Panc1 (cell line): ENCODE measurements at regions not wholly inside any gene's neighbourhood (a gene's known extent, or its start where the extent isn't known, plus 50 kb on each side); places are given as distances from the start of the nearest gene placed in this dataset.

Experiments used
- ATAC-seq: fragments of 200-7000 bp; cut with Tn5 transposase; 2 replicates; pipeline ENCODE4 v1.9.1; 2020; ENCODE audit warnings: mild to moderate bottlenecking, moderate library complexity
- BruUV-seq: library from RNA; stranded (reverse); fragments of 400-500 nt; replicated peaks from 2 replicates; lab custom pipeline; 2021; lab: Mats Ljungman, UMichigan
- CTCF ChIA-PET: fragments of 300-600 bp; sonication (Branson Sonifier 250); formaldehyde crosslinking; loops from one replicate; lab custom pipeline; 2022; ENCODE audit warnings: antibody characterized with exemption; lab: Charles Lee
- POLR2A ChIA-PET: fragments of 300-600 bp; sonication (Branson Sonifier 250); formaldehyde crosslinking; loops from one replicate; lab custom pipeline; 2022; ENCODE audit warnings: antibody characterized with exemption; lab: Charles Lee
- DNase-seq: peaks from one replicate; pipeline ENCODE4 v3.0.0-alpha.2; 2010; ENCODE audit warnings: low read depth, low spot score
- H3K27ac ChIP-seq: 2 replicates; pipeline ENCODE4 v1.5.1; 2011; ENCODE audit warnings: mild to moderate bottlenecking, low read length, inconsistent platforms
- H3K27me3 ChIP-seq: fragments of 200-500 bp; sonication (Bioruptor generic); 2 replicates; pipeline ENCODE4 v1.6.0; 2014; ENCODE audit warnings: low read length, inconsistent platforms; ENCODE audit not compliant: control insufficient read depth, insufficient read depth
- H3K36me3 ChIP-seq: fragments of 200-500 bp; sonication (Bioruptor generic); 2 replicates; pipeline ENCODE4 v1.5.1; 2014; ENCODE audit warnings: inconsistent platforms, mild to moderate bottlenecking, low read length, moderate library complexity; ENCODE audit not compliant: control insufficient read depth, insufficient read depth
- H3K4me1 ChIP-seq: 2 replicates; pipeline ENCODE4 v1.5.1; 2011; ENCODE audit warnings: inconsistent platforms, mild to moderate bottlenecking, low read length, moderate library complexity; ENCODE audit not compliant: control insufficient read depth, insufficient read depth
- H3K4me3 ChIP-seq, 2 experiments: 2 replicates each; pipeline ENCODE4 v1.5.1; 2011 to 2012; ENCODE audit warnings: low read depth in 2 of 2, low read length in 2 of 2, mild to moderate bottlenecking in 2 of 2, inconsistent platforms in 1 of 2, moderate library complexity in 1 of 2
- H3K9me3 ChIP-seq: fragments of 200-500 bp; sonication (Bioruptor generic); 2 replicates; pipeline ENCODE4 v1.5.1; 2014; ENCODE audit warnings: low read depth, mild to moderate bottlenecking, inconsistent platforms, low read length, moderate library complexity; ENCODE audit not compliant: control insufficient read depth, insufficient read depth
- POLR2AphosphoS5 ChIP-seq: IDR thresholded peaks from 2 replicates; pipeline ENCODE4 v1.6.1; 2012; ENCODE audit warnings: mild to moderate bottlenecking, low read depth, low read length, moderate library complexity
- REST ChIP-seq, 2 experiments: IDR thresholded peaks; 2 replicates each; pipeline ENCODE4 v1.6.1; 2011 to 2012; ENCODE audit warnings: low read depth in 2 of 2, control low read depth in 1 of 2, low read length in 1 of 2, mild to moderate bottlenecking in 1 of 2, moderate library complexity in 1 of 2; ENCODE audit not compliant: insufficient read depth in 1 of 2
- SIN3A ChIP-seq: IDR thresholded peaks from 2 replicates; pipeline ENCODE4 v1.6.1; 2012; ENCODE audit warnings: low read depth, mild to moderate bottlenecking, low read length, moderate library complexity, borderline replicate concordance; ENCODE audit not compliant: insufficient read depth
- TCF7L2 ChIP-seq: IDR thresholded peaks from 2 replicates; pipeline ENCODE4 v1.6.1; 2011; ENCODE audit warnings: mild to moderate bottlenecking, low read depth, low read length, inconsistent platforms
- in situ Hi-C: cut with HindIII; loops from 2 replicates; pipeline ENCODE4 v1.10.0; 2016; ENCODE audit warnings: low sequenced_read_pairs, low pct_unique_long_range_greater_than_20kb
- intact Hi-C: fragments of 100-400 bp; cut with micrococcal nuclease; formaldehyde crosslinking; loops from one replicate; pipeline ENCODE4 v1.10.0; 2022; ENCODE audit not compliant: unreplicated experiment
- TF ChIP-seq, protein P1 (sequence below): fragments of 450-650 bp; IDR thresholded peaks from 2 replicates; pipeline ENCODE4 v1.5.1; 2017; ENCODE audit warnings: mild to moderate bottlenecking

DNA sequence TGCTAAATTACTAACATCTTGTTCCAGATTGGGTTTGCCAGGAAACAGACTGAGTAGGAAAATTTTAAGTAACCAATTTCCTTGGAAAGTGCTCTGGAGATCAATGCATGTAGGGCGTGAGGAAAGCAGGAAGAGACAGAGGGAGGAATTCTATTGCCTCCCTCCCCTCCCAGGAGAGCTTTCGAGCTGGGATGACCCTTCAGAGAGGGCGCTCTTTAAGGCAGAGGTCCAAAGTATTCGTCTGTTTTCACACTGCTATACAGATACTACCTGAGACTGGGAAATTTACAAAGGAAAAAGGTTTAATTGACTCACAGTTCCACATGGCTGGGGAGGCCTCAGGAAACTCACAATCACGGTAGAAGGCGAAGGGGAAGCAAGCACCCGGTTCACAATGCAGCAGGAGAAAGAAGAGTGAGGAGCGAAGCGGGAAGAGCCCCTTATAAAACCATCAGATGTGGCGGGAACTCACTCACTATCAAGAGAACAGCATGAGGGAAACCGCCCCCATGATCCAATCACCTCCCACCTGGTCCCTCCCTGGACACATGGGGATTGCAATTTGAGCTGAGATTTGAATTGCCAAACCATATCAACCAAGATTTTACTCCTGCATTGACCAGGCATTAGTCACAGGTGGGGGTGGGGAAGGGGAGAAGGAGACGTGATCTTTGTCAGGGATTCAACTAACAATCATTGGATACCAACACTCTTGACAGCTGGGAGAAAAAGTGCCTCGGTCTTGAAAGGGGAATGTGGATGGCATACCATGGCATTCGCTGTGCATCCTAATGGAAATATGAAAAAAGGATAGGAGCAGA, 63.8 kb downstream of the SLITRK2 start:
- ATAC-seq (no peak), DNase-seq (no peak)
- Histone ChIP-seq H3K36me3 (no peaks in the 10 kb centered on the region), H3K27me3 (no peaks in the 10 kb centered on the region), H3K9me3 (no peaks in the 10 kb centered on the region), H3K4me1 (no peaks in the 10 kb centered on the region), H3K27ac (no peak overlapping the region), H3K4me3 (no peak overlapping the region)
- intact Hi-C loops = no loop called here
- CTCF ChIA-PET = no interaction called here
- BruUV-seq = no TSS peak
- in situ Hi-C loops = no loop called here
- POLR2A ChIA-PET = no interaction called here
- TF ChIP-seq TCF7L2 (no peak), POLR2AphosphoS5 (no peak), SIN3A (no peak)

DNA sequence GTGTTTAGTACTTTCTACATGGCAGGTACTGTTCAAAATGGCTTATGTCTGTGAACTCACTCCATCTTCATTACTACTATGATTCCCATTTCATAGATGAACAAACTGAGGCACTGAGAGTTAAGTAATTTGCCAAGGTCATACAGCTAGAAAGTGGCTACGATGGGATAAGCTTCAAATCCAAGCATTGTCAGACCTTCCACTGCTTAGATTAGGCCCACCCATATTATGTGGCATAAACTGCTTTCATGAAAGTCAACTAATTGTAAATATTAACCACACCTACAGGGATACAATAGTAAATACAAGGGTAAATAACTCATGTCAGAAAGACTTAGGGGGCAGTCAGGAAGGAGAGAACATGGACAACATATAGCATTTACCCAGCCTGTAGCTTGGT, 68.8 kb downstream of the SLITRK2 start:
- no peak overlapping the region for H3K27ac ChIP-seq
- BruUV-seq = no TSS peak
- in situ Hi-C loops = no loop called here
- ChIA-PET CTCF (no interaction called here), POLR2A (no interaction called here)
- H3K9me3 ChIP-seq = no peaks in the 10 kb centered on the region
- H3K27me3 ChIP-seq = no peaks in the 10 kb centered on the region
- no peaks in the 10 kb centered on the region for H3K4me1 ChIP-seq
- H3K4me3 ChIP-seq = no peak overlapping the region
- no peak for DNase-seq
- no peaks in the 10 kb centered on the region for H3K36me3 ChIP-seq
- TF ChIP-seq, protein P1, sequence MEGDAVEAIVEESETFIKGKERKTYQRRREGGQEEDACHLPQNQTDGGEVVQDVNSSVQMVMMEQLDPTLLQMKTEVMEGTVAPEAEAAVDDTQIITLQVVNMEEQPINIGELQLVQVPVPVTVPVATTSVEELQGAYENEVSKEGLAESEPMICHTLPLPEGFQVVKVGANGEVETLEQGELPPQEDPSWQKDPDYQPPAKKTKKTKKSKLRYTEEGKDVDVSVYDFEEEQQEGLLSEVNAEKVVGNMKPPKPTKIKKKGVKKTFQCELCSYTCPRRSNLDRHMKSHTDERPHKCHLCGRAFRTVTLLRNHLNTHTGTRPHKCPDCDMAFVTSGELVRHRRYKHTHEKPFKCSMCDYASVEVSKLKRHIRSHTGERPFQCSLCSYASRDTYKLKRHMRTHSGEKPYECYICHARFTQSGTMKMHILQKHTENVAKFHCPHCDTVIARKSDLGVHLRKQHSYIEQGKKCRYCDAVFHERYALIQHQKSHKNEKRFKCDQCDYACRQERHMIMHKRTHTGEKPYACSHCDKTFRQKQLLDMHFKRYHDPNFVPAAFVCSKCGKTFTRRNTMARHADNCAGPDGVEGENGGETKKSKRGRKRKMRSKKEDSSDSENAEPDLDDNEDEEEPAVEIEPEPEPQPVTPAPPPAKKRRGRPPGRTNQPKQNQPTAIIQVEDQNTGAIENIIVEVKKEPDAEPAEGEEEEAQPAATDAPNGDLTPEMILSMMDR = no peak
- TF ChIP-seq SIN3A = no peak
- no peak for TF ChIP-seq TCF7L2
- no peak for TF ChIP-seq POLR2AphosphoS5
- TF ChIP-seq REST (IDR thresholded peaks at IDR 0.05; ENCODE audit: insufficient read depth in 1 of 2, low read depth in 2 of 2, low read length in 1 of 2) = no peak
- ATAC-seq = no peak
- intact Hi-C loops = no loop called here

- H3K27ac ChIP-seq = no peak overlapping the region
- no peak for ATAC-seq
- in situ Hi-C loops = no loop called here
- H3K4me1 ChIP-seq = no peaks in the 10 kb centered on the region
- no peaks in the 10 kb centered on the region for H3K9me3 ChIP-seq
- DNase-seq = no peak
- BruUV-seq = no TSS peak
- intact Hi-C loops = no loop called here
- H3K4me3 ChIP-seq = no peak overlapping the region
- H3K27me3 ChIP-seq = no peaks in the 10 kb centered on the region
- ChIA-PET POLR2A (no interaction called here), CTCF (no interaction called here)
- TF ChIP-seq REST (IDR thresholded peaks at IDR 0.05; ENCODE audit: insufficient read depth in 1 of 2, low read depth in 2 of 2, low read length in 1 of 2) = no peak
- TF ChIP-seq SIN3A = no peak
- no peak for TF ChIP-seq POLR2AphosphoS5
- no peak for TF ChIP-seq TCF7L2
- TF ChIP-seq, protein P1 = no peak
- H3K36me3 ChIP-seq = no peaks in the 10 kb centered on the region
These were observed 92.4 kb downstream of the SLITRK2 start for GRCh38 chrX:145910017-145910416.
